ENCODE measurements at regions not wholly inside any gene's neighbourhood (a gene's known extent, or its start where the extent isn't known, plus 50 kb on each side); places are given as distances from the start of the nearest gene placed in this dataset.
"Not testable (repeated sequence)": the region's sequence is repeated elsewhere in the genome, so short reads cannot be mapped to it uniquely, and the experiment has no call there.

GRCh38 chr9:135403733-135404450, 75.7 kb upstream of the PPP1R26 start:
- TF ChIP-seq CTCF (IDR thresholded peaks at IDR 0.05; ENCODE audit: insufficient read depth, low read depth, low read length), result no peak
- no peak for DNase-seq (ENCODE audit: low read depth)
- no peak overlapping the region for H3K4me3 ChIP-seq (ENCODE audit: low read depth, low read length)

DNA sequence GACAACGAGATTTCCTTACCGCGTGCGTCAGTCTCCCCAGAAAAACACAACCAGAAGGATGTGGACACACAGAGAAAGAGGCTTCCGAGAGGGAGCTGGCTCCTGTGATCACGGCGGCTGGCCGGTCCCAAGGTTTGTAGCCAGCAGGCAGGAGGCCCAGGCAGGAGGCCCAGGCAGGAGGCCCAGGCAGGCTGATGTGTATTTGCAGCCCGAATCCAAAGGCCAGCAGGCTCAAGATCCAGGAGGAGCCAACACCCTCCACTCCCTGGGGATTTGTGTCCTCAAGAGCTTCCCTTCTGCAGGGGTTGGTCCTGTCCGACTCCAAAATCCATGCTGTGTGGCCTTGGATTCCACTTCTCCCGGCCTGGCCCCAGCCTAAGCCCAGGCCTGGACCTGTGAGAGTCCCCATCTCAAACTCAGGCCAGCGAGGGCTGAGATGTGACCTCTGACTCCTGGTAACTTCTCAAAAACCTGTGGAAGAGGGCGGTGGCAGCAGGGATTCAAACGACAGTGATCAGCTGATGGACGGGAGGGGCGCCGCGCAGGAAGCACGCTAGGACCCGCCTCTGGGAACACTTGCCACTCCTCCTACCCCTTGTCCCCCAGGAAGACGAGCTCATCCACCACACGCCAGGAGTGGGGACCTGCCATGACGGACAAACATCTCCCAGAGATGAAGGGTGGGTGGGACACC, 75.0 kb upstream of the PPP1R26 start:
- no peak for TF ChIP-seq CTCF (IDR thresholded peaks at IDR 0.05; ENCODE audit: insufficient read depth, low read depth, low read length)
- no peak for DNase-seq (ENCODE audit: low read depth)
- no peak overlapping the region for H3K4me3 ChIP-seq (ENCODE audit: low read depth, low read length)

DNA sequence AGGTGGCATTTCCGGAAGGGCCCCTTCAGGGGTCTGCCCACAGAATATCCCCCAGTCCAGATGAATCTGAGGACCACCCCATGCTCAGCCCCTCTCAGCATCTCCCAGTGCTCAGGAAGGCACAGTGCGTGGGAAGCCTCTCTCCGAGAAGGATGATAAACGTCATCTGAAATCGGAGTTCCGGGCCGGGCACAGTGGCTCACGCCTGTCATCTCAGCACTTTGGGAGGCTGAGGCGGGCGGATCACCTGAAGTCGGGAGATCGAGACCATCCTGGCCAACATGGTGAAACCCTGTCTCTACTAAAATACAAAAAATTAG, 74.5 kb upstream of the PPP1R26 start:
- H3K4me3 ChIP-seq (ENCODE audit: low read depth, low read length); DNase-seq (ENCODE audit: low read depth): not testable (repeated sequence)

GRCh38 chr9:135408476-135409254, 70.9 kb upstream of the PPP1R26 start:
- no peak for TF ChIP-seq CTCF (IDR thresholded peaks at IDR 0.05; ENCODE audit: insufficient read depth, low read depth, low read length)
- H3K4me3 ChIP-seq (ENCODE audit: low read depth, low read length), result no peak overlapping the region
- no peak for DNase-seq (ENCODE audit: low read depth)

- no peak for TF ChIP-seq CTCF (IDR thresholded peaks at IDR 0.05; ENCODE audit: insufficient read depth, low read depth, low read length)
- DNase-seq (ENCODE audit: low read depth), result no peak
Measured at GRCh38 chr9:135409286-135410200, 70.0 kb upstream of the PPP1R26 start.

GRCh38 chr9:135410421-135410820, 69.2 kb upstream of the PPP1R26 start:
- TF ChIP-seq CTCF (IDR thresholded peaks at IDR 0.05; ENCODE audit: insufficient read depth, low read depth, low read length), result no peak
- no peak for DNase-seq (ENCODE audit: low read depth)

More at GRCh38 chr9:135409286-135410200, 70.0 kb upstream of the PPP1R26 start:
- no peak overlapping the region for H3K4me3 ChIP-seq (ENCODE audit: low read depth, low read length)

More at GRCh38 chr9:135410421-135410820, 69.2 kb upstream of the PPP1R26 start:
- H3K4me3 ChIP-seq (ENCODE audit: low read depth, low read length), result no peak overlapping the region
